ENCODE measurements at regions not wholly inside any gene's neighbourhood (a gene's known extent, or its start where the extent isn't known, plus 50 kb on each side); places are given as distances from the start of the nearest gene placed in this dataset.

GRCh38 chr4:19944251-19944650, 307.5 kb upstream of the SLIT2 start:
- Histone ChIP-seq H3K4me3 (no peak overlapping the region), H3K27ac (peak overlapping the region in 1 of 4 donors; percentile 25), H3K4me1 (peaks cover 0 to 37% (median 7%) of the 10 kb centered on the region in 3 donors), H3K9me3 (no peaks in the 10 kb centered on the region), H3K27me3 (no peaks in the 10 kb centered on the region), H3K36me3 (no peaks in the 10 kb centered on the region)
- no peak for ATAC-seq
- TF ChIP-seq POLR2AphosphoS5 (IDR thresholded peaks at IDR 0.05): no peak
- no peak for TF ChIP-seq CTCF (IDR thresholded peaks at IDR 0.05)
- no peak for TF ChIP-seq POLR2A (IDR thresholded peaks at IDR 0.05)
- no peak for TF ChIP-seq EP300 (IDR thresholded peaks at IDR 0.05)

- WGBS, 2 donors (ENCODE audit: low coverage in 1 of 2): 60 to 86% methylated on average over 2 of the region's 2 CpGs
- Histone ChIP-seq H3K27ac (no peak overlapping the region), H3K4me1 (peaks cover 0 to 30% (median 7%) of the 10 kb centered on the region in 3 donors), H3K36me3 (no peaks in the 10 kb centered on the region), H3K27me3 (no peaks in the 10 kb centered on the region), H3K9me3 (no peaks in the 10 kb centered on the region), H3K4me3 (no peak overlapping the region)
- TF ChIP-seq POLR2AphosphoS5 (IDR thresholded peaks at IDR 0.05) (no peak), POLR2A (IDR thresholded peaks at IDR 0.05) (no peak), CTCF (IDR thresholded peaks at IDR 0.05) (no peak), EP300 (IDR thresholded peaks at IDR 0.05) (no peak)
- ATAC-seq: no peak
Measured at GRCh38 chr4:19941434-19941833, 310.3 kb upstream of the SLIT2 start.

- no peaks in the 10 kb centered on the region for H3K27me3 ChIP-seq
- no peak overlapping the region for H3K27ac ChIP-seq
- no peaks in the 10 kb centered on the region for H3K9me3 ChIP-seq
- WGBS, 2 donors (ENCODE audit: low coverage in 1 of 2): 58 to 86% methylated on average over 1 of the region's 1 CpG
- H3K36me3 ChIP-seq: no peaks in the 10 kb centered on the region
- H3K4me3 ChIP-seq: no peak overlapping the region
- TF ChIP-seq POLR2A (IDR thresholded peaks at IDR 0.05) (no peak), CTCF (IDR thresholded peaks at IDR 0.05) (no peak), POLR2AphosphoS5 (IDR thresholded peaks at IDR 0.05) (no peak), EP300 (IDR thresholded peaks at IDR 0.05) (no peak)
- peaks cover 0 to 29% (median 7%) of the 10 kb centered on the region in 3 donors for H3K4me1 ChIP-seq
- no peak for ATAC-seq
Measured at GRCh38 chr4:19940861-19941260, 310.8 kb upstream of the SLIT2 start.

- WGBS, 2 donors (ENCODE audit: low coverage in 1 of 2): 7 to 23% methylated on average over 3 of the region's 3 CpGs
- Histone ChIP-seq H3K4me1 (peaks cover 0 to 5% (median 0%) of the 10 kb centered on the region in 3 donors), H3K36me3 (no peaks in the 10 kb centered on the region), H3K9me3 (no peaks in the 10 kb centered on the region), H3K27ac (no peak overlapping the region), H3K27me3 (no peaks in the 10 kb centered on the region), H3K4me3 (no peak overlapping the region)
- ATAC-seq: no peak
- TF ChIP-seq EP300 (IDR thresholded peaks at IDR 0.05): no peak
- TF ChIP-seq POLR2AphosphoS5 (IDR thresholded peaks at IDR 0.05): no peak
- no peak for TF ChIP-seq CTCF (IDR thresholded peaks at IDR 0.05)
- TF ChIP-seq POLR2A (IDR thresholded peaks at IDR 0.05): no peak
Measured at GRCh38 chr4:19936476-19936875, 315.2 kb upstream of the SLIT2 start.

- ATAC-seq: no peak
- H3K9me3 ChIP-seq: no peaks in the 10 kb centered on the region
- no peaks in the 10 kb centered on the region for H3K4me1 ChIP-seq
- no peak overlapping the region for H3K4me3 ChIP-seq
- H3K36me3 ChIP-seq: no peaks in the 10 kb centered on the region
- 70 to 92% methylated on average over 3 of the region's 3 CpGs for WGBS, 2 donors (ENCODE audit: low coverage in 1 of 2)
- TF ChIP-seq POLR2A (IDR thresholded peaks at IDR 0.05): no peak
- TF ChIP-seq CTCF (IDR thresholded peaks at IDR 0.05): no peak
- no peak for TF ChIP-seq EP300 (IDR thresholded peaks at IDR 0.05)
- no peak for TF ChIP-seq POLR2AphosphoS5 (IDR thresholded peaks at IDR 0.05)
- H3K27me3 ChIP-seq: no peaks in the 10 kb centered on the region
- no peak overlapping the region for H3K27ac ChIP-seq
Measured at GRCh38 chr4:19930742-19931141, 321.0 kb upstream of the SLIT2 start.
